GM12892 (cell line): ENCODE measurements at regions not wholly inside any gene's neighbourhood (a gene's known extent, or its start where the extent isn't known, plus 50 kb on each side); places are given as distances from the start of the nearest gene placed in this dataset.

Source experiments
- DNase-seq: peaks from one replicate; pipeline ENCODE4 v3.0.0; 2011; ENCODE audit not compliant: insufficient read length
- FAIRE-seq: peaks from 2 replicates; lab custom pipeline; 2011; peaks lifted over from hg19 to GRCh38; lab: Jason Lieb, UNC
- POLR2A ChIP-seq: IDR thresholded peaks from 2 replicates; pipeline ENCODE4 v1.6.1; 2011; ENCODE audit warnings: low read depth, low read length, control low read depth
- POLR2AphosphoS5 ChIP-seq: IDR thresholded peaks from 2 replicates; pipeline ENCODE4 v1.6.1; 2011; ENCODE audit warnings: low read depth, low read length, control low read depth
- TAF1 ChIP-seq: IDR thresholded peaks from 2 replicates; pipeline ENCODE4 v1.6.1; 2011; ENCODE audit warnings: low read depth, mild to moderate bottlenecking, control low read depth, low read length, borderline replicate concordance

DNA sequence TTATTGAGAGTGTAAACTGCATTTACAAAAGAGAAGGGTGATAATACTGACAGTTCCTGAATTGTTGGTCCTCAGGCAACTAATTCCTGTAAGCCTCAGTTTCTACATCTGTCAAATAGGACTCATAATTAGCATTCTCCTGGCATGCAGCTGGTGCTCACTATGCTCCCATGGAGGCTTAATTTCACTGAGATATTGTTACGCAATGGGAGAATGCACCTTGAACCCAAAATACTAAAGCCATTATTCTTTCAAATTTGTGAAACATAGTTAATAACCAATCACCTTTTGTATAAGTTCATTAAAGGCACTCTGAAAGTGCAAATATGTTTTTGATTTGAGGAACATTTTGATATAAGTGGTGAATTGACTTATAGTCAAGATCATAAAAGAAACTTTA is 985.5 kb downstream of the CDH11 start:
- no peak for DNase-seq
- FAIRE-seq: no peak
- no peak for TF ChIP-seq POLR2AphosphoS5
- no peak for TF ChIP-seq TAF1

DNA sequence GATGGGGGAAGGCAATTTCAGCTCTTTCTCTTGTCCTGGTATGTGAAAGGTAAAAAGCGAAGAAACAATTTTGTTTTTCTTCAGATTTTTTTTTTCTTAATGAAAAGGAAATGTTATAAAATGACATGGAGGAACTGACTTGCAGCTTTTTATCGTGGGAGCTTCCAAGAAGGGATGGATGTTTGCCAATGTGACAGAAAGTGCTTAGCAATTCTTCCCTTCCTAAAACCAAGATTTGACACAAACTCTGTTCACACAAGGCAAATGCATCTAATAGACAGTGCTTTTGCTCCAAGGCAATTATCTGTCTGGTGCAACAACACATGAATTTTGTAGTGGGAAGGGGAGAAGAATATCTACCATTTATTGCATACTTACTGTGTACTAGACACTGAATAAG is 988.5 kb downstream of the CDH11 start:
- TF ChIP-seq TAF1: no peak
- TF ChIP-seq POLR2AphosphoS5: no peak
- no peak for TF ChIP-seq POLR2A
- DNase-seq (no peak), FAIRE-seq (no peak)

DNA sequence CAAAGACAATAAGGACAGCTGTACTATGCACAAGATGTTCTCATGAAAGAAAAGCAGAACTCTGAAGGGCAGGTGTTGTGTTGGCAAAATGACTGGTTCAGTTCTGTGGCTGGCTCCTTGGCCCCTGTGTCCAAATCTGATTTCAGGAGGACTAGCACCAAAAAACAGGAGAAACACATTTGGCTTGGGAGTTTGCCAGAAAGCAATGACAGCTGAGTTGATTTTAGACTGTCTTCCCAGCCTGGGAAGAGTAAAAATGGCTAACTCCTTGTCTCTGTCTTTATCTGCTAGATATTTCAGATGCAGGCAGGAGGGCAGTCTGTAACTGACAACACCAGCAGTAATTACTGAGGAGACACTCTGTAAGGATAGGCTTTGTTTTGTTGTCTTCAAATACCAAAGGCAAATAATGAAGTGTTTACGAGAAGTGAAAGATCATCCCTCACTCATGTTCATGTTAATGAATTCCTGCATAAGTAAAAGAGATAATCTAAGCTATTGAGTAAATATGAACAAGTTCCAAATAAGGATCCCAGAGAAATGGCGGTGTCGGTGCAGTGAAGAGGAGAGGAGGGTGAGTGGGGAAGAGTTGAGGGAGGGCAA is 989.0 kb downstream of the CDH11 start:
- FAIRE-seq (no peak), DNase-seq (no peak)
- TF ChIP-seq POLR2AphosphoS5 (no peak), TAF1 (no peak), POLR2A (no peak)

DNA sequence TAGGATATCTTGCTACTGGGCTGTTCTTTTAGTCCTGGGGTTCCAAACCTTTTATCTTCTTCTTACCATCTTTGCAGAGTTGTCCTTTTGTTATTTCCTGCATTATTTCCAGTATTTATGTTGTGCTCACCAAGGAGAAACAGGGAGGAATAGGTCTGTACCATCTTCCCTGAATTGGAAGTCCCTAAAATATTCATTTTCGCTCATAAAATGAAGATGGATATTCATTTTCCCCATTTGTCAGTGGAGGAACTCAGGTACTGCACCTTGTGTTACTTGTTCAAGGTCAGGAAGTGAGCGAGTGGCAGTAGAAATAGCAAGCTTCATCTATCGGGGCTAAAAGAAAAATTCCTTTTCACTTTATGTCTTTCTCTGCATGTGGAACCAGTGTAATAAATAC is 989.7 kb downstream of the CDH11 start:
- no peak for TF ChIP-seq POLR2AphosphoS5
- TF ChIP-seq POLR2A: no peak
- no peak for TF ChIP-seq TAF1
- FAIRE-seq (no peak), DNase-seq (no peak)

DNA sequence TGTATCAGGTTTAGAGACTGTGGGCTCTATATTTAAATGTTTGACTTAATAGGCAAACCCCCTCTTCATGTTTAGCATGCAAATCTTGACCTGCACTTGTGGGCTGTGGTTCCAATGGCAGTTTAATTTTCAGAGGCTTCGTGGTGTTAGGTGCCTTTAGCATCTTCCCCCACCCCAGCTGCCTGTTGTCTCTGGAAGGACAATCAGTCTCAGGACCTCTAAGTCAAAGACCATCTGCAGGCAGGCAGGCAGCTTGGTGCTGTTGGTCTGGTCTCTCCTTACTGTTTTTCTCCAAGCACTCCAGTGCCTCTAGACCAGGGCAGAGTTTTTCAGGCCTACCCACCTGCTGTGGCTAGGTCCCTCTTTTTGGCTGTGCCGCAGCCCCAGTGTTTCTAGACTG is 990.4 kb downstream of the CDH11 start:
- FAIRE-seq (no peak), DNase-seq (no peak)
- TF ChIP-seq POLR2A: no peak
- no peak for TF ChIP-seq POLR2AphosphoS5
- no peak for TF ChIP-seq TAF1

DNA sequence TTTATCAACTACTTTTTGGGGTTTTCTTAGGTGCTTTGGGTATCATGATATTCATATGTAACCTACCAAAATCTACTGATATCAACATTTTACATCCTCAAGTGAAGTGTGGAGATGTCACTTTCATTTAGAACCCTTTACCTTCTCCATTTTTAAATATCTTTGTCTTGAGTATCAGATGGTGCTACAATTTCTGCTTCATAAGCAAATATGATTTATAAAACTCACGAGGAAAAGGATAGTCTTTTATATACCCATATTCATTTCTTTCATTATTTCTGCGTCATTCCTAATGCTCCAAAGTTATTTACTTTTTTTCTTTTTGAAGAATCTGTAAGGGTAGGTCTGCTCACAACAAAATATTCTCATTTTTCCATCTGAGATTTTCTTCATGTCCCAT is 991.7 kb downstream of the CDH11 start:
- FAIRE-seq: no peak
- DNase-seq: no peak
- TF ChIP-seq POLR2AphosphoS5 (no peak), POLR2A (no peak)

DNA sequence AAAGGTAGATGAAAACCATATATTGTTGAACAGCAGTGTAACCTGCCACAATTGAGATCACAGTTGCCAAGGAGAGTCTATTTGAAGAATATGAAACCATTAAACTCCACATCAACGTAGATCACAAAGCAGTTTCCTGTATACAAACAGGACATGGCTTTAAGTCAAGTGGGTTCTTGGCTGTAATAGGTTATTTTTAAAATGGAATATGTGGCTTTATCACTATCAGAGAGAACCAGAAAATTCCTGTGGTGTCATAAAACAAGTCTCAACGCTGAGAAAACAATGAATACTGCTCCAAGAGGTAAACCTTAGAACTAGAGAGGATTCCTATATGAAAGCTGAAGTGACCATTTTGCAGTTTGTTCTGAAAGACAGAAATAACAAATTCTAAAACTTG is 999.7 kb downstream of the CDH11 start:
- FAIRE-seq: no peak
- no peak for DNase-seq
- TF ChIP-seq POLR2AphosphoS5: no peak
- TF ChIP-seq POLR2A: no peak
- TF ChIP-seq TAF1: no peak

DNA sequence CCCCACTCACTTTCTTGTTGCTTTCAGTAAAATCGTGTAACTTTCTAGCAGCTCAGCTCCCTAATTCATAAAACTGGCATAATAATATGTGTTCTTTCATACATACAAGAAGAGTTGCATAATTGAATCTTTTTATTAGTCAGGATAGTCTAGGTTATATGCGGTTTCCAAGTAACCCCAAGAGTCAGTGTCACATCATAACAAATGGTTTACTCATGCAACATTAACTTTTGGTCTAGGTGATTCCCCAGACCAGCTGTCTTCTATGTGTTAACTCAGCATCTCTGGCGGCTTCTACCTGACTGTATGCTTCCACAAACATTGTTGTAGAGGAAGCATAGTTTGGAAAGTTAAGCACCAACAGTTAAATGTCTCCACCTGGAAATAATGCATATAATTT is 1000.4 kb downstream of the CDH11 start:
- FAIRE-seq (no peak), DNase-seq (no peak)
- TF ChIP-seq POLR2A (no peak), TAF1 (no peak), POLR2AphosphoS5 (no peak)

DNA sequence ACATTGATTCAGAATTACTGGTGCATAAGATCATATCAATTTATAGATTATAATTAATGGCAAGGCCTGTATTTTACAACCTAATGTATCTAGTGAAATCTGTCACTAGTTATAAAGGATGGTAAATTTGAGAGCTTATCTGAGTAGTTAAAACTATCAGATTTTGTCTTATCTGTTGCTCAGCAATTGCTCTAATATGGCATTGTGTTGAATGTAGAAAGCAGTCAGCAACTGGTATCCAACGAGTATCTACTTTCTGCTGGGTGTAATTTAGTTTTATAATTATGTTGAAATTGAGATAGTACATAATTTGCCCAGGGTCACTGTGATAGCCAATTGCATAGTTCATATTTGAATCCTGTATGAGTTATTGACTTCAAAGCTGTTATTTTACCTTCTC is 1005.7 kb downstream of the CDH11 start:
- DNase-seq: no peak
- TF ChIP-seq POLR2AphosphoS5: no peak
- TF ChIP-seq TAF1: no peak
- no peak for TF ChIP-seq POLR2A
- FAIRE-seq: no peak

DNA sequence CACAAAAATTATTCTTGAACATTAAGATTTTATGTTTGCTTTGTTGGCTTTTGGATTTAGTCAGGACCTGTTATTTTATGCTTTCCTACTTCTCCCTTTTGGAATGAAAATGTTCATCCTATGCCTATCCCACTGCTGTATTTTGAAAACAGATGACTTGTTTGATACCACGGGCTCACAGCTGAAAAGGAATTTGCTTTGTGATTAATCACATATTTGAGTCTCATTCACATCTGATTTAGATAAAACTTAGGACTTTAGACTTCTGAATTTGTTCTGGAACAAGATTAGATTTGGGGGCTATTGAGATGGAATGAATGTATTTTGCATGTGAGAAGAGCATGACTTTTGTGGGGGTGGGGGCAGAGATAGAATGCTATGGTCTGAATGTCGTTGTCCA is 1012.6 kb downstream of the CDH11 start:
- FAIRE-seq: no peak
- no peak for TF ChIP-seq POLR2AphosphoS5
- no peak for TF ChIP-seq POLR2A
- no peak for TF ChIP-seq TAF1
- DNase-seq: no peak

DNA sequence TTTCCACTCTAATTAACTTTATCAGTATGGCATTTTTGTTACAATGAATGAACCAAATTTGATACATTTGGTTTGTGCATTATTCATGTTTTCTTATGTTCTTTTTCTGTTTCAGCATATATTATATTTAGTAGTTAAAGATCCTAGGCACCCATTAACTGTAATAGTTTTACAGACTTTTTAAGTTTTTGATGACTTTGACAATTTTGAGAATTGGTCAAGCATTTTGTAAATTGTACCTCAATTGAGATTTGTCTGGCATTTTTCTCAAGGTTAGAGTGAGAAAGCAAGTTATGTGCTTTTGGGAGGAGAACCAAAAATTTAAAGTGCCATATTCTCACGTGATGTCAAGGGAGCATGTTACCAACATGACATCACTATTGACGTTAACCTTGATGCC is 1019.2 kb downstream of the CDH11 start:
- TF ChIP-seq TAF1 (no peak), POLR2A (no peak), POLR2AphosphoS5 (no peak)
- DNase-seq (no peak), FAIRE-seq (no peak)

DNA sequence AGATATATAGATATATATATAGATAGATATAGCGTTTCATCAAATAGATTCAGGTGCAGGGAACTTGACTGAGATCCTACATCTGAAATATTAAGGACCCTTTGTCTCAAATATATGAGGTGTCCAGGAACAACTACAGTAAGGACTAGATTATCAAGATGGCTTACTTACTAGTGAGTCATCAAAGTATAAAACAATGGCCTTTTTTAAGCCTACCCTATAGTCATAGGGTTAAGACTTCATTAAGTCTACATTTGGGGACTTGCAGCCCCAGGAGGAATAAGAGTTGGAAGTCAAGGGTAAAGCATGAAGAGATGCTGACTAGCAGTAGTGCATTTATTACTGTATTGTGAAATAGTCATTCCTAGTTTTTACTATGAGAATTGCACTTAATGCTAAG is 1023.4 kb downstream of the CDH11 start:
- FAIRE-seq (no peak), DNase-seq (no peak)
- TF ChIP-seq POLR2AphosphoS5 (no peak), POLR2A (no peak), TAF1 (no peak)
